Activated CD4-positive, alpha-beta T cell treated with anti-CD3 and anti-CD28 coated beads, Interleukin-2, Interleukin-4, amounts not matched to agents 100 ng/mL and 50 ng/mL, durations not matched to agents 16 hours and 8 hours (primary cell): ENCODE measurements at regions not wholly inside any gene's neighbourhood (a gene's known extent, or its start where the extent isn't known, plus 50 kb on each side); places are given as distances from the start of the nearest gene placed in this dataset.

ENCODE experiments used
- DNase-seq: peaks from one replicate; pipeline ENCODE4 v3.0.0-alpha.2; 2020; ENCODE audit warnings: low spot score

GRCh38 chr20:62563561-62563960 is 78.7 kb upstream of the SLCO4A1 start:
- DNase-seq: no peak

GRCh38 chr20:62564456-62565245 is 77.7 kb upstream of the SLCO4A1 start:
- no peak for DNase-seq

DNA sequence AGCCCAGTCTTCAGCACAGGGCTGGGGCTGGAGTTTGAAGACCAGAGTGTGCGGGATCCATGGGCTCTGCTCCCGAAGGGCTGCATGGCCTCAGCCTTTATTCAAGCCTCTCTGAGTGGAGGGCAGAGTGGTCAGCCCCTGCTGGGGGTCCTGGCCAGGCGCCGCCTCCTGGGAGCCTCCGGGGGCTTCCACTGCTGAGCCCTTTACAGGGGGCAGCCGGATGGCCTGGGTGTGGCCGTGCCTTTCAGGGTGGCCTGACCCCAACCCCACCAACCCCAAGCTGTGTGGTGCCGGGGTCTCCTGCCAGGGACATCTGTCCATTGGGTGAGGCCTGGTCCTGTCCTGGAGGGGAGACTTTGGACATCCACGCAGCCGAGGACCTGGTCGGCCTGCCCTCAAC is 76.0 kb upstream of the SLCO4A1 start:
- no peak for DNase-seq

- DNase-seq: no peak
Measured at GRCh38 chr20:62566771-62567170, 75.5 kb upstream of the SLCO4A1 start.

DNA sequence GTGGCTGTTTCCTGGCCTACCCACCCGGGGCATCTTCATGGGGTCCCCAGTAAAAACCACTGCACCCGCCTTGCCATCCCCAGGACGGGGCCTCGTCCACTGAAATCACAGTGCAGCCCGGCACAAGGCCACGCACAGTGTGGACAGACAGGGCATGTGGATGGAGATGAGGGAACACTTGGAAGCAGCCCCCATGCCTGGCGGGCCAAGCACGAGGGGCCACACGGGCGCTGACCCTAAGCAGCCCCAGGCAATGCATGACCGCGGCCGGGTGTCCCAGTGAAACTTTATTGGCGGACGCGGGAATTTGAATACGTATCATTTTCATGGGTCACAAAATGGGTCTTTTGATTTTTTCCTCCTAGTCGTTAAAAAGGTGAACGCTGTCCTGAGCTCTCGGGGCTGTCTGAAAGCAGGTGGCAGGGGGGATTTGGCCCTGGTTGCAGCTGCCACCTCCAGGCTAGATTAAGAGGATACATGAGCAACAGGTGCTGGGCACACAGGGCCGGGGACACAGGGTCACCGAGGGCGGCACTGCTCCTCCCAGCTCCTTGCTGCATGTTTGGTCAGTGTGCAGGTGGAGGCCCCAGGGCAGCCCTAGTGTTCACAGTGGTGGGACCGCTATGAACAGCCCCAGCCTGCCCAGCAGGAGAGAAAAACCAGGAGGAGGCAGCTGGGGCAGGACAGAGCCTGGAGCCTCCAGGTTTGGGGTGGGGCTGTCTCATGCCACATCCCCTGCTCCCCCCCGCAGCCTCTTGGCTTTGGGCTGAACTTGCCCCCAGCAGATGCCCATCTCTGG is 74.9 kb upstream of the SLCO4A1 start:
- DNase-seq: no peak

DNA sequence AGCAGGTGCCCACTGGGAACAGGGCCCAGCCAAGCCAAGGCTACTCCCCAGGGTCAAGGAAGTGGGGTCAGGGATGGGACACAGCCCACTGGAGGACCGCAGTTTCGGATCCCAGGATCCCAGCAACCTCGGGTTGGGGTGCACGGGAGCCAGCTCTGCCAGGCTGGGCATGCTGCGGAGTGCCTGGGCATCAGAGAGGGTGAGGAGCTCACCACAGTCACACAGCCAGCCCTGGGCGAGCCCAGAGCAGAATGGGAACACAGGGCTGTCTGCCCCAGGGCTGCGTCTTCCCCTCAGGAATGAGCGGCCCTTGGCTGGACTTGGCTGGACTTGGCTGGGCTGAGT is 74.3 kb upstream of the SLCO4A1 start:
- DNase-seq: no peak

DNA sequence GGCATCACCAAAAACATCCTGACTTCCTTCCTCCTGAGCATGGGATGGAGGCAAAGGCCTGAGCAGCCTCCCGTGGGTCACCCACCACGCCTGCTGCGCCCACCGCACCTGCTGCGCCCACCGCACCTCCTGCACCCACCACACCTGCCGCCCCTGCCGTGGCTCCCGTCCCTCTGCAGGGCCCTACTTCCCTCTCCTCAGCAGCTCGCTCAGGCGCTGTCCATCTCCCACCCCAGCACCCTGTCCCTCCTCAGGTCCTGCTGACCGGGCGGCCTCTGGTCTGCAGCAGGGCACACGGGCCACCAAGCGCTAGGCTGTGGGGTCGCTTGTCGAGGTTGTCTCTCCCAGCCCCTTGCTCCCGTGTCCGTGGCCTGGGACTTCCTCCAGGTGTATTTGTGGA is 72.7 kb upstream of the SLCO4A1 start:
- no peak for DNase-seq

- no peak for DNase-seq
Measured at GRCh38 chr20:62570403-62570802, 71.9 kb upstream of the SLCO4A1 start.

DNA sequence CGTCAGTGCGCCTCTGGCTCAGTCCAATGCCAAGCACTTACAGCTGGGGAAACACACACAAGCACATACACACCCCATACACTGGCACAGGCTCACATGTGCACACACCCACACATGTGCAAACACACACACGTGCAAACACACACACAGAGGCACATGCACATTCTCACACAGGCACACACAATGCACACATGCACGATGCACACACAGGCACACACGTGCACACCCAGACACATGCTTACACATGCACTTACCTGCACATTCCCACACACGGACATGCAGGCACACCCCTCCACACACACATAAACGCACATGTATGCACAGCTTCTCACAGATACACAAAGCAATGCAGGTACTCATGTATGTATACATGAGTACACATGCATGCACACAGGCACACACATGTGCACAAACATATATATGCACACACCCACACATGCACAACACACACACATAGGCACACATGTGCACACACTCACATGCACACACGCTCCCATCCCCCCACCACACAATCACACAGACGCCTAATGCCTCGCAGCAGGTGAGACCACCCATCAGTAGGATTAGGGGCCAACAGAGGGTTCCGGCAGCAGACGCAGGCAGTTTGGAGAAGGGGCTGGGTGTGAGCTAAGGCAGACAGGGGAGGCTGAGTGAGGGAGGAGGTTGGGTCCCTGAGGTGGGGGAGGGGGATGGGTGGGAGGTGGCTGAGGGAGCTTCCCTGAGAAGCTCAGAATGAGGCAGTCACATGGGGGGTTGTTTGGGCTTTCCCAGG is 71.2 kb upstream of the SLCO4A1 start:
- DNase-seq: no peak

DNA sequence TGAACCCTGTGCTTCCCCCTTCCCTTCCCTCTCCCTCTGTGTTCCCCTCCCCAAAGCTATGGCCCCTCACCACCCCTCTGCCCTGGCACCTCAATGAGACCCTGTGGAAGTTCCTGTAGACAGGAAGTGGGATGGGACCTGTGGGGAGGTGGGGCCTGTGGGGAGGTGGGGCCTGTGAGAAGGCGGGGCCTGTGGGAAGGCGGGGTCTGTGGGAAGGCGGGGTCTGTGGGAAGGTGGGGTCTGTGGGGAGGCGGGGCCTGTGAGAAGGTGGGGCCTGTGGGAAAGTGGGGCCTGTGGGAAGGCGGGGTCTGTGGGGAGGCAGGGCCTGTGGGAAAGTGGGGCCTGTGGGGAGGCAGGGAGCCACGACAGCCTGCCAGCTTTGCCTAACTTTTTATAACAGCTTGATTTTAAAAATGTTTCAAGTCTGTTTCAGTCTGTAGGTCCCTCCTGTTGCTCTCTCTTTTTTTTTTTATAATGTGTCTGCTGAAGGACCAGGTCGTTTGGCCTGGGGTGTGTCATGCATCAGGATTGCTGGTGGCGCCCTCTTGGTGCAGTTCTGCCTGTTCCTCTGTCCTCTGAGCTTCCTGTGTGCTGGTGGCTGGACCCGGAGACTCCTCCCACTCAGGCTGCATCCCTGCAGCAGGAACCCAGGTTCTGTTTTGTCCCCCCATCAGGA is 70.5 kb upstream of the SLCO4A1 start:
- peak; percentile 9 for DNase-seq

DNA sequence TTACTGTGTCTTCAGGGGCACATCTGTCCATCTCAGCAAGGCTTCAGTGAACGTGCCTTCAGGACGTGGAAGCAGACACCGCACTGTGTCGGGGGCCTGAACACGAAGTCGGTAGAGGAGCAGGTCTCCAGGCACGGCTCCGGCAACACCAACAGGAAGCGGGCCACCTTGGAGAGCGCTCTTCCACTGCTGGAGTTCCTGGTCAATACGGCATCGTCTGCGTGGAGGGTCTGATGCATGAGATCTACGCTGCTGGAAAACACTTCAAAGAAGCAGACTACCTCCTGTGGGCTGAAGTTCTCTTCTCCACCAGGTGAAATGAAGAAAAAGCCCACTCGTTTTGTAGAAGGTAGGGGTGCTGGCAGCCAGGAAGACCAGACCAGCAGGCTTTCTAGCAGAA is 69.3 kb upstream of the SLCO4A1 start:
- no peak for DNase-seq

DNA sequence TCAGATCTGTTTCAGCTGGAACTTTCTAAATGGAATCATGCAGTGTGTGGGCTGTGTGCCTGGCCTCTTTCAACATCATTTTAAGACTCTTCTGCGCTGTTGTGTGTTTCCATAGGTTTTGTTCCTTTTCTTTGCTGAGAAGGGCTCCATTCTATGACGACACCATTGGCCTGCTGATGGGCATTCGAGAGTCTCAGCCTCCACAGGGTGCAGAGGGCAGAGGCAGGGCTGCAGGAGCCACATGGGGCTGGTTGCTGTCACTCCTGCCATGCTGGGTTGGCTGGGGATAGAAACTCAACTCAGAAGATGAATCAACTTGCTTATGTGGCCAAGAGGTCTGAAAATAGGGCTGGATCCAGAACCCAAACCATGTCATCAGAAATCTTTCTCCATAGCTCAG is 68.5 kb upstream of the SLCO4A1 start:
- DNase-seq: no peak

- no peak for DNase-seq
Measured at GRCh38 chr20:62574230-62574993, 67.9 kb upstream of the SLCO4A1 start.

DNA sequence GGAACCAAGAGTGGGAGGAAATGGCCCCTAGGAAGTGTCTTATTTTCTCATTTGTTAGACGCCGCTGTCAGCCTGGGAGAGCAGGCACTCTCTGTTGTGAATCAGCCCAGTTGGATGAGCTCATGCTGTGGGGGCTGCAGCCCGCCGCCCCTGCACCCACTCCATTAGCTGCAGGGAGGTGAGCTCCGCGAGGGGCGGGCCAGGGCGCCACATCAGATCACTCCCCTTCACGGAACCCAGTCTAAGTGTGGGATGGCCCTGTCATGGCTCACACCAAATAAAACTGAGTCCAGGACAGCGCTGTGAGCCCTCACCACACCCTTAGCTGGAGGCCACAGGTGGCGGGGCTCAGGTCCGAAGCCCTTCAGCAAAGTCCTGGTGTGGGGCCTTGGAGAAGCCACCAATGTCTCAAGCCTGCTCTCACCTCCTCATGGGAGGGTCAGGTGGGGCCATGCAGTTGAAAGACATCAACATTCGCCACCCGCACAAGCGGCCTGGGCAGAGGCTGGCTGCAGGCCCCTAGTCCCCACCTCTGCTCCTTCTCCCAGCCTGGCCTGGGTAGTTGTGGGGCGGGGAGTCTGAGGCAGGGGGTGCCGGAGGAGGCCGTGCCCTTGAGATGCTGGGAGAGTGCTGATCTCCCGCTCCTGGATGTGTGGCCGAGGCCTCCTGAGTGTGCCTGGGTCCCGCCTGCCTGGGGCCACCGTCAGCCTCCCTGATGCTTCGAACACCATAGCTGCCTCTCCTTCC is 66.2 kb upstream of the SLCO4A1 start:
- DNase-seq: no peak

DNA sequence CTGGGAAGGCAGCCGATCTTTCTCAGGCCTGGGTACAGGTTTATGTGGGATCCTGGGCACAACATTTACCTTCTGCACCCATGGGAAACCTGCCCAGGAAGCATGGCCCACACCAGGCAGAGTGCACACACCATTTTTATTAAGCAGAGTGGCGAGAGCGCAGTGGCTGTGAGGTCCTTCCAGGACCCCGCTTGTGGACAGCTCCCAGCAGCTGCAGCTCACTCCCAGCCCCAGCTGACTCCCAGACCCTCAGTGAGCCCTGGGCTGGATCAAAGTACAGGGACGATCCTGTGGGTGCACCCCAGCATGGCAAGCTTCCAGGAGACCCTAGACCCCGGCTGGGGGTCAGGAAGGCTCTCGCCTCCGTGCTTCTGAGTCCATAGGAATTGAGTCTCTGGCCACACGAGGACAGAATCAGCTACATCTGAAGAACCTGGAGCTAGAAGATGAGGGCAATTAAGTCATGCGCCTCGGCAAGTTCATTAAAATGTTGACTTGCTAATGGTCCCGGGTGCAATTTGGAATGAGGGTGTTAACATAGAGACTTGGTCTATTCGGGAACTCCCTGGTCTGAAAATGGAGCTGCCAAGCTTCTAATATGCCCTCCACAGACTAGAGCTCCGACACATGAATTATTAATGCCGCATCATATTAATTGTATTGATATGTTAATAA is 65.4 kb upstream of the SLCO4A1 start:
- no peak for DNase-seq

DNA sequence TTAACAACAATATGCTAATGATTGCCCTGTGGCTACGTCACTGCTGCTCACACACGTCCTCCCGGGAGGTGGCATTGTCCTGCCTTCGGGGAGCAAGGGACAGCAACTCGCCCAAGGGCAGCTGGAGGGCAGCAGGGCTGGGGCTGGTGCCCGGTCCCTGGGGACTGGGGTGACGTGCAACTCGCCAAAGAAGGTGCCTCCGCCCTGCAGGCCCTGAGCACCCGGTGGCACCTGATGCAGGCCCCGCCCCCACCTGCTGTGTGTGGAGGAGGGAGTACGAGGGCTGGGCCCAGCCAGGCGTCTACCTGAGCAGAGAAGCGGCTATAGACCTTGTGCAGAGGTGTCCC is 64.8 kb upstream of the SLCO4A1 start:
- DNase-seq: no peak

- no peak for DNase-seq
Measured at GRCh38 chr20:62578294-62578897, 63.9 kb upstream of the SLCO4A1 start.

DNA sequence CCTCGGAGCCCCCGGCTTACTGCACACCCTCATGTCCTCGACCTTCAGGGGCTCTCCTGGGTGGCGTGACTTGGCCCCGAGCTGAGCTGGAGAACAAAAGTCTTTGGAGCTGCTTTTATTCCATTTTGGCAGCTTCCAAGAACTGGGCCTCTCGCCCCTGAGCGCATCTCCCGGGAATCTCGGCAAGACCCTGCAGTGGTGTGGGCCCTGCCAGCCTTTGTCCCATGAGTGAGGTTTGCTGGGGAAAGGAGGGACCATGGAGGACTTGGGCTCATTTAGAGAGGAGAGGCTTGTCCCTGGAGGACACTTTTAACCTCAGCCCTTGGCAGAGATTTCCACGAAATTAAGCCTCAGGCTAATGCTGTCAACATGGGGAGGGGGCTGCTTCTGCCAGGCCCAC is 62.3 kb upstream of the SLCO4A1 start:
- DNase-seq: no peak

DNA sequence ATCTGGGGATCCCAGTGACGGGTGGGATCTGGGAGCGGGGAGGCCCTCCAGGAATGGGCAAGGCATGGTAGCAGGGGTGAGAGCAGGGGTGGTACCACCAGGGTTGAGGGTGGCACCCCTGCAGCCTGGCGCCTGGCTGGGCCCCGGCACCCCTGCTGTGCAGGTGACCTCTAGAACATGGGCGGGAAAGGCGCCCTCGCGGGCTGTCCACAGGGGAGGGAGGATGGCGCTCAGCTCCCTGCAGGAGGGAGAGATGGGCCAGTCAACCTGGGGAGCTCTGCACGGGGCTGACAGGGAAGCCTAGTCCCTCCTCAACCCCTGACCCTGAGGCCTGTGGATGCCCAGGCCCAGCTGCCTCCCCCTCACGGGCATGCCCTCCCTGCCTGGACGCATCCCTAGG is 61.6 kb upstream of the SLCO4A1 start:
- no peak for DNase-seq

- no peak for DNase-seq
Measured at GRCh38 chr20:62581308-62581707, 61.0 kb upstream of the SLCO4A1 start.
